GM12874 (cell line): ENCODE measurements at regions not wholly inside any gene's neighbourhood (a gene's known extent, or its start where the extent isn't known, plus 50 kb on each side); places are given as distances from the start of the nearest gene placed in this dataset.

Source experiments
- CTCF ChIP-seq: IDR thresholded peaks from 2 replicates; pipeline ENCODE4 v1.5.1; 2011; ENCODE audit warnings: low read depth, mild to moderate bottlenecking, control low read depth, low read length, moderate library complexity; ENCODE audit not compliant: insufficient read depth

GRCh38 chr20:39967806-39968205, 721.2 kb downstream of the MAFB start:
- no peak for TF ChIP-seq CTCF

- TF ChIP-seq CTCF, result no peak
These were observed 727.3 kb downstream of the MAFB start for GRCh38 chr20:39961637-39962244.

- TF ChIP-seq CTCF, result no peak
These were observed 728.3 kb downstream of the MAFB start for GRCh38 chr20:39960522-39961428.

GRCh38 chr20:39954621-39955020, 734.4 kb downstream of the MAFB start:
- TF ChIP-seq CTCF, result no peak

GRCh38 chr20:39946931-39947330, 742.1 kb downstream of the MAFB start:
- TF ChIP-seq CTCF, result no peak

GRCh38 chr20:39946053-39946810, 742.8 kb downstream of the MAFB start:
- no peak for TF ChIP-seq CTCF

GRCh38 chr20:39944861-39945260, 744.2 kb downstream of the MAFB start:
- TF ChIP-seq CTCF, result no peak
